ENCODE measurements at regions not wholly inside any gene's neighbourhood (a gene's known extent, or its start where the extent isn't known, plus 50 kb on each side); places are given as distances from the start of the nearest gene placed in this dataset.

GRCh38 chr2:221025398-221025797, 546.7 kb downstream of the EPHA4 start:
- H3K4me3 ChIP-seq (ENCODE audit: low read depth, low read length), result no peak overlapping the region
- no peak for DNase-seq (ENCODE audit: low read depth)
- TF ChIP-seq CTCF (IDR thresholded peaks at IDR 0.05; ENCODE audit: low read depth, low read length, missing control alignments), result no peak

GRCh38 chr2:221034026-221034701, 537.9 kb downstream of the EPHA4 start:
- no peak overlapping the region for H3K4me3 ChIP-seq (ENCODE audit: low read depth, low read length)
- no peak for TF ChIP-seq CTCF (IDR thresholded peaks at IDR 0.05; ENCODE audit: low read depth, low read length, missing control alignments)
- DNase-seq (ENCODE audit: low read depth), result no peak

GRCh38 chr2:221034973-221035372, 537.1 kb downstream of the EPHA4 start:
- H3K4me3 ChIP-seq (ENCODE audit: low read depth, low read length), result no peak overlapping the region
- DNase-seq (ENCODE audit: low read depth), result no peak
- TF ChIP-seq CTCF (IDR thresholded peaks at IDR 0.05; ENCODE audit: low read depth, low read length, missing control alignments), result no peak

GRCh38 chr2:221042926-221043325, 529.2 kb downstream of the EPHA4 start:
- no peak overlapping the region for H3K4me3 ChIP-seq (ENCODE audit: low read depth, low read length)
- no peak for DNase-seq (ENCODE audit: low read depth)
- TF ChIP-seq CTCF (IDR thresholded peaks at IDR 0.05; ENCODE audit: low read depth, low read length, missing control alignments), result no peak

GRCh38 chr2:221044781-221045180, 527.3 kb downstream of the EPHA4 start:
- H3K4me3 ChIP-seq (ENCODE audit: low read depth, low read length), result no peak overlapping the region
- no peak for DNase-seq (ENCODE audit: low read depth)
- TF ChIP-seq CTCF (IDR thresholded peaks at IDR 0.05; ENCODE audit: low read depth, low read length, missing control alignments), result no peak

GRCh38 chr2:221050020-221050795, 521.9 kb downstream of the EPHA4 start:
- no peak for DNase-seq (ENCODE audit: low read depth)
- TF ChIP-seq CTCF (IDR thresholded peaks at IDR 0.05; ENCODE audit: low read depth, low read length, missing control alignments), result no peak
- no peak overlapping the region for H3K4me3 ChIP-seq (ENCODE audit: low read depth, low read length)
